Aorta (tissue), 5 donors: ENCODE measurements at regions not wholly inside any gene's neighbourhood (a gene's known extent, or its start where the extent isn't known, plus 50 kb on each side); places are given as distances from the start of the nearest gene placed in this dataset.

Source experiments
- ATAC-seq: fragments of 200-7000 bp; cut with Tn5 transposase; one replicate; pipeline ENCODE4 v1.9.1; 2022; ENCODE audit warnings: moderate library complexity; ENCODE audit not compliant: low FRiP score
- DNase-seq, 2 donors: peaks; one replicate each; pipeline ENCODE4 v3.0.0-alpha.2; 2020
- H3K27ac ChIP-seq, 2 donors: one replicate each; pipeline ENCODE4 v1.5.1; 2013; ENCODE audit warnings: low read length in 2 of 2, mild to moderate bottlenecking in 2 of 2, moderate library complexity in 2 of 2, control low read depth in 1 of 2, inconsistent platforms in 1 of 2, low read depth in 1 of 2
- H3K27me3 ChIP-seq, 2 donors: one replicate each; pipeline ENCODE4 v1.6.1; 2013; ENCODE audit warnings: control low read depth in 1 of 2, low read length in 1 of 2, mild to moderate bottlenecking in 1 of 2, moderate library complexity in 1 of 2; ENCODE audit not compliant: insufficient read depth in 2 of 2, control insufficient read depth in 1 of 2
- H3K36me3 ChIP-seq, 2 donors: one replicate each; pipeline ENCODE4 v1.6.1; 2013; ENCODE audit warnings: control low read depth in 1 of 2, low read length in 1 of 2, mild to moderate bottlenecking in 1 of 2; ENCODE audit not compliant: insufficient read depth in 2 of 2, control insufficient read depth in 1 of 2
- H3K4me1 ChIP-seq, 2 donors: one replicate each; pipeline ENCODE4 v1.6.1; 2013; ENCODE audit warnings: low read length in 2 of 2, control low read depth in 1 of 2, mild to moderate bottlenecking in 1 of 2, moderate library complexity in 1 of 2; ENCODE audit not compliant: insufficient read depth in 2 of 2, control insufficient read depth in 1 of 2
- H3K4me3 ChIP-seq, 2 donors: one replicate each; pipeline ENCODE4 v1.5.1; 2013; ENCODE audit warnings: low read length in 2 of 2, control low read depth in 1 of 2, mild to moderate bottlenecking in 1 of 2
- H3K9me3 ChIP-seq: one replicate; pipeline ENCODE4 v1.6.1; 2013; ENCODE audit warnings: mild to moderate bottlenecking, low read length; ENCODE audit not compliant: control insufficient read depth
- WGBS, 2 donors: extraction: QIAGEN DNeasy Blood & Tissue Kit; methylation state at CpG; one replicate each; pipeline ENCODE4 v1.1.7; 2013; 5-methylcytosine and 5-hydroxymethylcytosine counted together
- intact Hi-C, 2 donors: fragments of 100-400 bp; cut with DNase I; formaldehyde crosslinking; loops; one replicate each; pipeline versions ENCODE4 v1.14.2 to v1.15.0; 2022
- donor health status: healthy with polysubstance abuse.
- donor health status: Bipolar disorder and iron deficiency.
- donor health status: DM: no; HTN: no; CAD: no.
- donor health status: DM: no; HTN: no; CAD: no.
- donor health status: DM: yes; HTN: yes; CAD: no.

DNA sequence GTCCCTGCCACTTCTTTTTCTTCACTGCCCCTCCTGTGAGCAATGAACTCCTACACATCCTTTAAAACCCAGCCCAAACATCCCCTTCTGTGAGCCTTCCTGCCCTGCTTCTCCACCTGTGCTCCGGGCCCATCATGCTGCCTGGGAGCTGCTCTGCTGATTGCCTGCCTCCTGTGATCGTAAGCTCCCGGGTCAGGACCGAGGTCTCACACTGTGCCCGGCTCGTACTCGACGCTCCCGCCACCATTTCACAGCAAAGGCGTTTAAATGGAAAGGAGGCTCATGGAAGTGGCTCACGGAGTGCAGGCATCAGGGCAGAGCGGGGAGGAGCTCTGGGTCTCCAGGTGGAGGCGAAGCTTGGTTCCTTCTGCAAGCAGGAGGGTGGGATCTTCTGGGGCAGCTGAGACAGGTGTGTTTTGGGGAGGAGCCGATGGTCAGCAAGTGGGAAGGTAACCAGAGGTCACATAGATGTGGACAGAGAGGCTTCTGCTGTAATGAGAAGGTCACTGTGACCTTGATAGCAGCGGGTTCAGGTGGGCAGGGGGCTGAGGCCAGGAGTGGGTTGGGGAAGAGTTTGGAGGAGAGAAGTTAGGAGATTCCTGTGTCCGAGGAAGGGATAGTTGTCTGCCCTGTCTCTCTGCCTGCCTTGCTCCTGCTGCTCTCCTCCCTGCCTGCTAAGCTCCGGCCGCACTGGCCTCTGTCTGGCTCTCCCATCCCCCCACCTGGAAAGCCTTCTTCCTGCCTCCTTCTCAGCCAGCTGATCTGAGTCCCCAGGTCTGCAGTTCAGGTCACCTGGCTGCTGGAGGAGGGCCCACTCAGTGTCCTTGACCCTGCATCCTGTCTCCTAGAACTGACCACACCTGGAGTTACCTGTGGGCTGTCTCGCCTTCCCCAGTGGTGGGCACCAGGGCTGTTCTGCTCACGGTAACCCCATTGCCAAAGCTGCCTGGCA lies 52.7 kb upstream of the FRMD1 start:
- no peak for ATAC-seq
- Histone ChIP-seq H3K4me3 (no peak overlapping the region), H3K4me1 (peaks cover 0 to 2% of the 10 kb centered on the region in 2 donors), H3K36me3 (no peaks in the 10 kb centered on the region), H3K9me3 (no peaks in the 10 kb centered on the region), H3K27me3 (no peaks in the 10 kb centered on the region), H3K27ac (no peak overlapping the region)
- intact Hi-C loops: loop anchor here in 1 of 2 donors (10.0 kb wide), 1 partner anchor 227 kb away; no protein-coding TSS in a partner anchor
- WGBS, 2 donors: 91 to 94% methylated on average over 20 of the region's 20 CpGs
- DNase-seq: no peak

DNA sequence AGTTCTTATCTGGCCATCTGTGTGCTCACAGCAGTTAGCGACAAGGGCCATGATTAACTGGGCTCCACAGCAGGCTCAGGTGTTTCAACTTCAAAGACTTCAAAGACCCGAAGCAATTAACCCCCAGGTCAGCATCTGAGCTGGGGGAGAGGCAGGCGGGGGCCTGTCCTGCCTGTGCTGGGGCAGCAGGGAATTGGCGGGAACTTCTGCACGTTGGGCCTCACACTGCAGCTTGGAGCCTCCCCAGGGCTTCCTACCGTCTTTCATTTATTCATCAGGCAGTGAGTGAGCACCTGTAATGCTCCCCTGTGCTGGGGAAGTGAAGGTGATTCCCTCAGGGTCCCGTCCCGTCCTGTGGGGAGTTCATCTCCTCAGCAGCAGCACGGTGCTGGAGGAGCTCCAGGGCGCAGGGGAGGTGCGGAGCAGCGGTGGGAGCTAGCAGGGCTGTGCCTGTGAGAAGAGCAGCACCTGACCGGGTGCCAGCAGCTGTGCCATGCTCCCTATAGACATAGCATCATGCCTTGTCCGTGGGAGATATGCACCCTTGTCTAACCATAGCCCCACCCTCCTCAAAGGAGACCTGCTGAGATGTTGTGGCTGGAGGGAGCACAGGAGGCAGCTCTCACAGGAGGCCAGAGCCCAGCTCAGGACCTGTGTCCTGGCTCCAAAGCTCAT lies 51.8 kb upstream of the FRMD1 start:
- 84 to 85% methylated on average over 14 of the region's 14 CpGs for WGBS, 2 donors
- Histone ChIP-seq H3K4me1 (peaks cover 0 to 2% of the 10 kb centered on the region in 2 donors), H3K27ac (no peak overlapping the region), H3K36me3 (no peaks in the 10 kb centered on the region), H3K27me3 (no peaks in the 10 kb centered on the region), H3K4me3 (no peak overlapping the region), H3K9me3 (no peaks in the 10 kb centered on the region)
- intact Hi-C loops: loop anchor here in 1 of 2 donors (10.0 kb wide), 1 partner anchor 226 kb away; no protein-coding TSS in a partner anchor
- ATAC-seq: no peak
- DNase-seq: no peak

DNA sequence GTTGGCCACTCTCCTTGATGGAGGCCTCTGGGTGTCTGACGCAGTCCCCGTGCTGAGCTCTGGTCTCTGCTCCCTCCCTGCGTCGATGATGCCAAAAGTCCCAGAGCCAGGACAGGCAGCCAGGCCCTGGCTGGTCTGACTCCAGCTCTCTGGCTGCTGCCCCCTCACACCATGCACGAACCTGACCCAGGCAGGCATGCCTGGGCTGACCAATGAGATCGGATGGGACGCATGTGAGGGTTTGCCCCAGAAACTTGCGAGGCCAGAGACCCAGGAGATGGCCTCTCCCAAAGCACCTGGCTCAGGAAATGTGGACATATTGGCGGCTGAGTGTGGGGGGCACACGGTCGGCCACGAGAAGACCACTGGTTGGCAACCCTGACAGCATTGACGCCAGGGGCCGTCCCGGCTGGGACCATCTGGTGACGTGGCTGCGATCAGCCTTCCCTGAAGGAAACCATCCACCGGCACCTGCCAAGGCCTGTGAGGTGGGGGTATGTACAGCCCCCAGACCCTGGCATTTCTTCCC lies 51.2 kb upstream of the FRMD1 start:
- intact Hi-C loops: loop anchor here in 1 of 2 donors (10.0 kb wide), 1 partner anchor 225 kb away; no protein-coding TSS in a partner anchor
- H3K9me3 ChIP-seq: no peaks in the 10 kb centered on the region
- peak in 1 of 2 donors; percentile 51 for DNase-seq

DNA sequence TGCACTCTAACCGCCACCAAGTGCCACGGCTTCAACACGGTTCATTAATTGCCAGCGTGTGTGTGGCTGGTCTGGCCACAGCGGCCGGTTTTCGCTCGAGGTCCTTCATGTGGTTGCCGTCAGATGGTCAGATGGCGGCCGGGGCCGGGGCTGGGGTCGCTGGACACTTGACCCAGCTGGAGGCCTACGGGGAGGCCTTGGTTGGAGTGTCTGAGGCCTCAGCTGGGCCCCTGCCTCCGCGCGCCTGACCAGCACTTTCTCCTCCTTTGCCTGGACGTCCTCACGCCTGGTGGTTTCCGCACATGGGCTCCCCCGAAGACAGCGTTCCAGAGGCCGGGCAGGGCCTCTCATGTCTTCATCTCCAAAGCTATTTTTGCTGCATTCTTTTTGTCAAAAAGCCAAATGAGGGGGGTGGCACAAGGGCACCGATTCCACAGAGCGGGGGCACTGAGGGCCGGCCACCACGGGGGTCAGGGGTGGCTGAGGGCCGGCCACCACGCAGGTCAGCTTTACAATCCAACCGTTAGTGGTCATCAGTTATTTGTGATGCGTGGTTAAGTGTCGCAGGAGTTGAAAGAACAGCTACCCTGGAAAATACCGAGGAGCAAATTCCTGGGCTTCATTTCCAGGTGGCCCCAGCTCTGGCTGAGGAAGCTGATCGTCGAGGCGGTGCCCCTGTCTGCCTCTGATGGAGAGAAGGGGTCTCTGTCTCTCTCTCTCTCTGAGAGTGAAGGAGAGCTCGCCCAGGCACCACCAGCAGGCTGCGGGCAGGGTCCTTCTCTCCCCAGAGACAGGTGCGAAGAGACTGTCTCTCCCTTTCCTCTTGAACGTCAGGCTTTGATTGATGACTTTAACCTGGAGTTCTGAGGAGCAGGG lies 50.5 kb upstream of the FRMD1 start:
- intact Hi-C loops: loop anchor here in 1 of 2 donors (10.0 kb wide), 1 partner anchor 225 kb away; no protein-coding TSS in a partner anchor
- no peak overlapping the region for H3K27ac ChIP-seq
- H3K36me3 ChIP-seq: no peaks in the 10 kb centered on the region
- no peaks in the 10 kb centered on the region for H3K9me3 ChIP-seq
- no peak for ATAC-seq
- DNase-seq: peak in 1 of 2 donors; percentile 76
- no peaks in the 10 kb centered on the region for H3K27me3 ChIP-seq
- peaks cover 0 to 2% of the 10 kb centered on the region in 2 donors for H3K4me1 ChIP-seq
- WGBS, 2 donors: 88 to 89% methylated on average over 39 to 40 of the region's 40 CpGs
- no peak overlapping the region for H3K4me3 ChIP-seq

More for the DNA sequence above, 51.2 kb upstream of the FRMD1 start:
- no peak for ATAC-seq
- Histone ChIP-seq H3K27ac (no peak overlapping the region), H3K27me3 (no peaks in the 10 kb centered on the region), H3K36me3 (no peaks in the 10 kb centered on the region), H3K4me1 (peaks cover 0 to 2% of the 10 kb centered on the region in 2 donors), H3K4me3 (no peak overlapping the region)
- 63 to 66% methylated on average over 18 of the region's 18 CpGs for WGBS, 2 donors

DNA sequence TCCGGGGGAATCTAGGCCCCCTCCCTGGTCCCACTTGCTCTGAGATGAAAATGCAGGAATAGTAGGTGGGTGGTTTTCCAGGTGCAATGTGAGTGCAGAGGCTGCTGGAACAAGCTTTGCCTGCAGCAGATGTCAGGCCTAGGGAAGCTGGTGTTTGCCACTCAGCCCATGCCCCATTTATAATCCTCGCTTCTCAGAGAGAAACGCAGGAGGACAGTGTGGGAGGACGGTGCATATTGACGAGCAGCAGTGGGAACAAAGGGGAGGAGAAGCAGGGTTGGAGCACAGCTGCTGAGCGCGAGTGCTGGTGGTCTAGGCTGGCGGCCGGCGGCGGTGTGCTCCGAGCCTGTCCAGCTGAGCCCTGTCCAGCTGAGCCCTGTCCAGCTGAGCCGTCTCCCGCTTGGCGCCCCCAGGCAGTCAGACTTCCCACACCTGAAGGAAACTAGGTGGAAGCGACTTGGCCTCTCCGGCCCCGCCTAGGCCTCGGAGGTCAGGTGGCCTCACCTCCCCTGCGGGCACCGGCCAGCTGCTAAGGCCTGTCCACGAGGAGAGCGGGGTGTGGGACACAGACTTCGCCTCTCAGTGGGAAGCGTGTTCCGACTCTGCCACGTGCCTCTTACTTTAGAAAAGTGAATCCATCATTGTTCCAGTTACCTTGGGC lies 49.7 kb upstream of the FRMD1 start:
- ATAC-seq: no peak
- 96 to 97% methylated on average over 27 of the region's 27 CpGs for WGBS, 2 donors
- H3K9me3 ChIP-seq: no peaks in the 10 kb centered on the region
- no peaks in the 10 kb centered on the region for H3K27me3 ChIP-seq
- no peaks in the 10 kb centered on the region for H3K36me3 ChIP-seq
- no peak for DNase-seq
- H3K4me3 ChIP-seq: no peak overlapping the region
- H3K4me1 ChIP-seq: peaks cover 0 to 2% of the 10 kb centered on the region in 2 donors
- H3K27ac ChIP-seq: no peak overlapping the region
- intact Hi-C loops: no loop called here
